ENCODE measurements at regions not wholly inside any gene's neighbourhood (a gene's known extent, or its start where the extent isn't known, plus 50 kb on each side); places are given as distances from the start of the nearest gene placed in this dataset.

DNA sequence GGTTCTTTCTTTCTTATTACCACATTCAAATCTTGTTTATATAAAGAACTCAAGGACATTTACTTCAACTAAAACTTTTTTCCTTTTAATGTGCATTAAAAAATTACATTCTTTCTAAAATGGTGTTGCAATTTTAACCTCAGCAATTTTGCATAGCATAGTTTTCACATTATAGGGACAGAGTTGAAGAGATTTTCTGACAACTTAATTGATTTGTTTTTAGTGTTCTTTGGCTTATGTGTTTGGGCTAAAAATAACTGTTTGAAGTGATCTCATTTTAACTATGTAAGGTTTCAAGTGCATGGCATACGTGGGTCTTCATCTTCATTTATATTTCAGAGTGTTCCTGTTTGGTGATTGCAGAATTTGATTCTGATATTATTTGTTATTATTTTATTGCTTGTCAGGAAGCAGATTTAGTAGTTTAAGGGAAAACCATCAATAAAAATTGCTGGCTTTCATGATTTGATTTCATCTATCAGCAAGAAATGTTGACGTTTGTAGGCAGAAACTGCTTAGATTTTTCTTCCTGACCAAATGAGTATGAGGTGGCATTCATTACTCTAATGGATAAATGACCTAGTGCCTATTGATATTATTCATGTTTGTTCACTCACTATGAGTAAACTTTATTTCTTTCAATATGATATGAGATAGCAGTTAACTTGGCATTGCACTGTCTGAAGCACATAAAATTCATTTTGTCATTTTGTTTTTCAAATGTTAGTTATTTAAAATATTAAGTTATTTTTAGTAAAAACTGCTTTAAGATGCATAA lies 398.4 kb downstream of the NUP35 start:
- DNase-seq (ENCODE audit: low read depth, low spot score), result no peak
- no peaks in the 10 kb centered on the region for H3K9me3 Mint-ChIP-seq
- H3K4me3 Mint-ChIP-seq, result no peak overlapping the region
- no peaks in the 10 kb centered on the region for H3K36me3 Mint-ChIP-seq (ENCODE audit: low read depth)
- TF ChIP-seq, protein P1, sequence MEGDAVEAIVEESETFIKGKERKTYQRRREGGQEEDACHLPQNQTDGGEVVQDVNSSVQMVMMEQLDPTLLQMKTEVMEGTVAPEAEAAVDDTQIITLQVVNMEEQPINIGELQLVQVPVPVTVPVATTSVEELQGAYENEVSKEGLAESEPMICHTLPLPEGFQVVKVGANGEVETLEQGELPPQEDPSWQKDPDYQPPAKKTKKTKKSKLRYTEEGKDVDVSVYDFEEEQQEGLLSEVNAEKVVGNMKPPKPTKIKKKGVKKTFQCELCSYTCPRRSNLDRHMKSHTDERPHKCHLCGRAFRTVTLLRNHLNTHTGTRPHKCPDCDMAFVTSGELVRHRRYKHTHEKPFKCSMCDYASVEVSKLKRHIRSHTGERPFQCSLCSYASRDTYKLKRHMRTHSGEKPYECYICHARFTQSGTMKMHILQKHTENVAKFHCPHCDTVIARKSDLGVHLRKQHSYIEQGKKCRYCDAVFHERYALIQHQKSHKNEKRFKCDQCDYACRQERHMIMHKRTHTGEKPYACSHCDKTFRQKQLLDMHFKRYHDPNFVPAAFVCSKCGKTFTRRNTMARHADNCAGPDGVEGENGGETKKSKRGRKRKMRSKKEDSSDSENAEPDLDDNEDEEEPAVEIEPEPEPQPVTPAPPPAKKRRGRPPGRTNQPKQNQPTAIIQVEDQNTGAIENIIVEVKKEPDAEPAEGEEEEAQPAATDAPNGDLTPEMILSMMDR (conservative IDR thresholded peaks at IDR 0.05), result no peak
- no peak overlapping the region for H3K27ac Mint-ChIP-seq (ENCODE audit: unreplicated experiment)
- no peaks in the 10 kb centered on the region for H3K4me1 Mint-ChIP-seq
- no peaks in the 10 kb centered on the region for H3K27me3 Mint-ChIP-seq (ENCODE audit: low read depth)

DNA sequence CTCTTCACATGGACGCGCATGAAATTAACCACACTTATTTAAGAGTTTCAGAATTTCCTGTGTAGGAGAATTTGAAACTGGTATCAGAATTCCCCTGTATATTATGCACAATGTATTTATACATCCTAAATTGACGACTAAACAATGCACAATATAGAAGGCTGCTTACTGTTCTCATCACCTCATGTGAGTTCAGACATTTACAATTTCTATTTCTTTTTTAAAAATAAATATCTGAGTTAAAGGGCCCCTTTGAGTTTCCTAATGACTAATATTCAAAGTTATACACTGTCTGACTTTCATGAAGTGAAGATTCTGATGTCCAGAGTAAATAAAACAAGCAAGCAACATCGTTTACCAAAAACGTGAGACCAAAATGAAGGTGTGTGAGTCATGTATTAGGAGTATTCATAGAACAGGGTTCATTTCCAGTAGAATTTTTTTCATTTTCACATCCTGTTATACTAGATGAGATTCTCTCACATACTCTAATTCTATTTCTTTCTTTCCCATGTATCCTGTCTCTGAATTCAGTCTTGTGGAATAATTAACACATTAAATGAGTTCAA lies 406.2 kb downstream of the NUP35 start:
- Mint-ChIP-seq H3K9me3 (no peaks in the 10 kb centered on the region), H3K4me3 (no peak overlapping the region), H3K27ac (ENCODE audit: unreplicated experiment) (no peak overlapping the region), H3K4me1 (no peaks in the 10 kb centered on the region), H3K27me3 (ENCODE audit: low read depth) (no peaks in the 10 kb centered on the region), H3K36me3 (ENCODE audit: low read depth) (no peaks in the 10 kb centered on the region)
- TF ChIP-seq, protein P1 (conservative IDR thresholded peaks at IDR 0.05), result no peak
- no peak for DNase-seq (ENCODE audit: low read depth, low spot score)

DNA sequence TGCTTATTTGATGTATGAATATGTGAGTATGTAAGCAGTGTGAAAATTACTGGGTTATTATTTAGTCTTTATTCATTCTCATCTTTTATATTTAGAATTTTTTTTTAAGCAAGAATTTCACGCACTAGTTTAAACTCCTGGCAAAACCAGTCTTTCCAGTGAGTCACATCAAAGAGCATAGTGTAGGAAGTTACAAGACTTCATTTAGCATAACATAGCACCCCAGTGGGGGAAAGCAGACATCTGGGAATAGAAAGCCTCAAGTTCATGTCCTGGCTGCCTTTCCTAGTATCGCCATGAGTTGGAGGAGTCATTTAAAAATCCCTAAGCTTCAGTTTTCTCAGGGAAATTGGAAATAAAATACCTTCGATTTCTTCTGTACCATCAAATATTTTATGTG lies 408.3 kb downstream of the NUP35 start:
- Mint-ChIP-seq H3K27ac (ENCODE audit: unreplicated experiment) (no peak overlapping the region), H3K36me3 (ENCODE audit: low read depth) (no peaks in the 10 kb centered on the region), H3K4me1 (no peaks in the 10 kb centered on the region), H3K9me3 (no peaks in the 10 kb centered on the region), H3K27me3 (ENCODE audit: low read depth) (no peaks in the 10 kb centered on the region), H3K4me3 (no peak overlapping the region)
- DNase-seq (ENCODE audit: low read depth, low spot score), result no peak
- TF ChIP-seq, protein P1 (conservative IDR thresholded peaks at IDR 0.05), result no peak

DNA sequence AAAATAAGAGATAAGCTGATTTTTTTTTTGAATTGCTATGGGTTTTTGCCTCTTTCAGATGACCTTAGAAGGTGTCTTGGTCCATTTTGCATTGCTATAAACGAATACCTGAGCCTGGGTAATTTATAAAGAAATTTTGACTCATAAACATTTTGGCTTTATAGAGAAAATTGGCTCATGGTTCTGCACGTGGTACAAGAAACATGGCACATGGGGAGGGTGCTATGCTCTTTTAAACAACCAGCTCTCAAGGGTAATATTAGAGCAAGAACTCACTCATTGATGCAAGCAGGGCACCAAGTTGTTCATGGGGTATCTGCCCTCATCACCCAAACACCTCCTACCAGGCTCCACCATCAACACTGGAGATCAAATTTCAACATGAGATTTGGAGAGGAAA lies 408.8 kb downstream of the NUP35 start:
- no peaks in the 10 kb centered on the region for H3K27me3 Mint-ChIP-seq (ENCODE audit: low read depth)
- no peaks in the 10 kb centered on the region for H3K9me3 Mint-ChIP-seq
- no peak overlapping the region for H3K27ac Mint-ChIP-seq (ENCODE audit: unreplicated experiment)
- DNase-seq (ENCODE audit: low read depth, low spot score), result no peak
- TF ChIP-seq, protein P1 (conservative IDR thresholded peaks at IDR 0.05), result no peak
- H3K4me1 Mint-ChIP-seq, result no peaks in the 10 kb centered on the region
- no peak overlapping the region for H3K4me3 Mint-ChIP-seq
- H3K36me3 Mint-ChIP-seq (ENCODE audit: low read depth), result no peaks in the 10 kb centered on the region

DNA sequence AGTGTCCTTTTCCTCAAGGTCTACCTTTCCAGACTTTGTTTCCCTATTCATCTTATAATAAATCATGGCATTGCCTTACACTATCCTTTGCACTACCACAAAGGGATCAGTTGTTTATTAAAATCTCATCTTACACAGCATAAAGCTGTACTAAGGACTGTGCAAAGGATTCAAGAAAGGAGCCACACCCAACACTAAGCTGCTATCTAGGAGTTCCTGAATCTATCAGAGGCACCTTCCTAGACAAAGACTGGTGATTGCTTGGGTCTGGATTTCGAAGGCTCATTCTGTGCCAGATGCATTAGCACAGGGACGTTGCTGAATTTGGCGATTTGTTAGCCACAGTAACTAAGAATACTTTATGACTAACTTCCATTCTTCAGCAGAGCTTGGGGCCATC lies 412.0 kb downstream of the NUP35 start:
- no peak for DNase-seq (ENCODE audit: low read depth, low spot score)
- Mint-ChIP-seq H3K4me1 (no peaks in the 10 kb centered on the region), H3K36me3 (ENCODE audit: low read depth) (no peaks in the 10 kb centered on the region), H3K27me3 (ENCODE audit: low read depth) (no peaks in the 10 kb centered on the region), H3K27ac (ENCODE audit: unreplicated experiment) (no peak overlapping the region), H3K4me3 (no peak overlapping the region), H3K9me3 (no peaks in the 10 kb centered on the region)
- TF ChIP-seq, protein P1 (conservative IDR thresholded peaks at IDR 0.05), result no peak

All from neural crest cell (in vitro differentiated cells).